C4-2B (cell line): ENCODE measurements at regions not wholly inside any gene's neighbourhood (a gene's known extent, or its start where the extent isn't known, plus 50 kb on each side); places are given as distances from the start of the nearest gene placed in this dataset.

Source experiments
- ZFX ChIP-seq: fragments of 450-650 bp; IDR thresholded peaks from 2 replicates; pipeline ENCODE4 v1.6.1; 2017
- TF ChIP-seq, protein P1 (sequence below): fragments of 450-650 bp; conservative IDR thresholded peaks from 2 replicates; pipeline ENCODE4 v1.5.1; 2017; ENCODE audit warnings: mild to moderate bottlenecking

DNA sequence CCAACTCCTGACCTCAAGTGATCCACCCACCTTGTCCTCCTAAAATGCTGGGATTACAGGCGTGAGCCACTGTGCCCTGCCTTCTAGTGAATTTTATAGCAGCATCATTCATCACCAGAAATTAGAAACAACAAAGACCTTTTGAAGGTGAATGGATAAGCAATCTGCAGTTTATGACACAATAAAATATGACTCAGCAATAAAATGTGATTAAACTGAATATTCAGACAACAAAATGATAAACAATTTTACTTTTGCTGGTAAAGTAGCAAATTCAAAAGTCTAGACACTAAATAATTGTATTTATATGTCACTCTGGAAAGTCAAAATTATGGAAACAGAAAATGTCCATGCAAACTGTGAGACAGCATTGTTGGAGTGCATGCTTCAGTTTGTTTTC is 656.6 kb downstream of the CBLN2 start:
- TF ChIP-seq, protein P1, sequence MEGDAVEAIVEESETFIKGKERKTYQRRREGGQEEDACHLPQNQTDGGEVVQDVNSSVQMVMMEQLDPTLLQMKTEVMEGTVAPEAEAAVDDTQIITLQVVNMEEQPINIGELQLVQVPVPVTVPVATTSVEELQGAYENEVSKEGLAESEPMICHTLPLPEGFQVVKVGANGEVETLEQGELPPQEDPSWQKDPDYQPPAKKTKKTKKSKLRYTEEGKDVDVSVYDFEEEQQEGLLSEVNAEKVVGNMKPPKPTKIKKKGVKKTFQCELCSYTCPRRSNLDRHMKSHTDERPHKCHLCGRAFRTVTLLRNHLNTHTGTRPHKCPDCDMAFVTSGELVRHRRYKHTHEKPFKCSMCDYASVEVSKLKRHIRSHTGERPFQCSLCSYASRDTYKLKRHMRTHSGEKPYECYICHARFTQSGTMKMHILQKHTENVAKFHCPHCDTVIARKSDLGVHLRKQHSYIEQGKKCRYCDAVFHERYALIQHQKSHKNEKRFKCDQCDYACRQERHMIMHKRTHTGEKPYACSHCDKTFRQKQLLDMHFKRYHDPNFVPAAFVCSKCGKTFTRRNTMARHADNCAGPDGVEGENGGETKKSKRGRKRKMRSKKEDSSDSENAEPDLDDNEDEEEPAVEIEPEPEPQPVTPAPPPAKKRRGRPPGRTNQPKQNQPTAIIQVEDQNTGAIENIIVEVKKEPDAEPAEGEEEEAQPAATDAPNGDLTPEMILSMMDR, result no peak
- no peak for TF ChIP-seq ZFX
